GM12872 (cell line): ENCODE measurements at regions not wholly inside any gene's neighbourhood (a gene's known extent, or its start where the extent isn't known, plus 50 kb on each side); places are given as distances from the start of the nearest gene placed in this dataset.

Source experiments
- CTCF ChIP-seq: IDR thresholded peaks from 3 replicates; pipeline ENCODE4 v1.5.1; 2011; ENCODE audit warnings: low read depth, mild to moderate bottlenecking, low read length, moderate library complexity; ENCODE audit not compliant: insufficient read depth

GRCh38 chr20:57095426-57095825, 171.0 kb downstream of the BMP7 start:
- no peak for TF ChIP-seq CTCF

GRCh38 chr20:57097245-57097915, 169.1 kb downstream of the BMP7 start:
- no peak for TF ChIP-seq CTCF

GRCh38 chr20:57102160-57102559, 164.3 kb downstream of the BMP7 start:
- TF ChIP-seq CTCF, result no peak

GRCh38 chr20:57102566-57102965, 163.9 kb downstream of the BMP7 start:
- TF ChIP-seq CTCF, result no peak

- TF ChIP-seq CTCF, result no peak
These were observed 163.2 kb downstream of the BMP7 start for GRCh38 chr20:57103146-57103800.

GRCh38 chr20:57104113-57104512, 162.3 kb downstream of the BMP7 start:
- no peak for TF ChIP-seq CTCF

- no peak for TF ChIP-seq CTCF
These were observed 161.7 kb downstream of the BMP7 start for GRCh38 chr20:57104651-57105204.
